T-helper 2 cell treated with Interferon-gamma antibody and Interleukin-4, amounts not matched to agents 100 ng/mL and 5 ng/mL, for 36 hours (primary cell): ENCODE measurements at regions not wholly inside any gene's neighbourhood (a gene's known extent, or its start where the extent isn't known, plus 50 kb on each side); places are given as distances from the start of the nearest gene placed in this dataset.

ENCODE experiments used
- intact Hi-C: fragments of 100-400 bp; cut with micrococcal nuclease; formaldehyde crosslinking; loops from one replicate; pipeline ENCODE4 v1.15.1; 2023

- intact Hi-C loops = loop anchor here (10.0 kb wide), 2 partner anchors 681 to 831 kb away; partner anchors contain the start of gene ARID5B
Measured at GRCh38 chr10:62735464-62736167, 68.9 kb upstream of the ADO start.

- intact Hi-C loops = loop anchor here (10.0 kb wide), 2 partner anchors 681 to 831 kb away; partner anchors contain the start of gene ARID5B
Measured at GRCh38 chr10:62736168-62736546, 68.4 kb upstream of the ADO start.

- intact Hi-C loops = loop anchor here (10.0 kb wide), 2 partner anchors 684 to 834 kb away; partner anchors contain the start of gene ARID5B
Measured at GRCh38 chr10:62738916-62739315, 65.6 kb upstream of the ADO start.

- intact Hi-C loops = no loop called here
Measured at GRCh38 chr10:62740885-62741745, 63.4 kb upstream of the ADO start.

GRCh38 chr10:62741996-62742395 is 62.5 kb upstream of the ADO start:
- intact Hi-C loops = no loop called here

GRCh38 chr10:62742536-62743061 is 61.9 kb upstream of the ADO start:
- intact Hi-C loops = no loop called here

GRCh38 chr10:62744136-62744535 is 60.4 kb upstream of the ADO start:
- intact Hi-C loops = no loop called here

GRCh38 chr10:62745581-62745980 is 58.9 kb upstream of the ADO start:
- intact Hi-C loops = no loop called here

GRCh38 chr10:62746951-62747729 is 57.4 kb upstream of the ADO start:
- intact Hi-C loops = no loop called here

GRCh38 chr10:62748386-62748785 is 56.1 kb upstream of the ADO start:
- intact Hi-C loops = no loop called here

GRCh38 chr10:62749093-62749683 is 55.3 kb upstream of the ADO start:
- intact Hi-C loops = no loop called here
